ENCODE measurements at regions not wholly inside any gene's neighbourhood (a gene's known extent, or its start where the extent isn't known, plus 50 kb on each side); places are given as distances from the start of the nearest gene placed in this dataset.

DNA sequence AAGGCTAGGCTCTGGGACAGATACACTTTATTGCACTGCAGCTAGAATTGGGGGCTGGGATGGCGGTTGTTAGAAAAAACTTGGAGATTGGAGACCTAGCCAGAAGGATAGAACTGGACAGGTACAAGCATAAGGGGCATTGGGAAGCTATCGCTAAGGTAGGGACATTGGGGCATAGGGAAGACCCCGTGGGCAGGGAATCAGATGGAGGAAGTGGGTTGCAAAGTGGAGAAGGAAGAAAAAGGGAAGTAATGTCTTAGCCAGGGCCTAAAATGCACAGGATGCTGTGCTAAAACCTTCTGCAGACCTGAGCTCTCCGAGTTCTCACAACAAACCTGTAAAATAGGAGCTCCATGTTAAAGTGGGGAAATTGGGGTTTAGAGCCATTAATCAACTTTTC lies 178.2 kb downstream of the ZDHHC21 start (continued):
- TF ChIP-seq, protein P1, sequence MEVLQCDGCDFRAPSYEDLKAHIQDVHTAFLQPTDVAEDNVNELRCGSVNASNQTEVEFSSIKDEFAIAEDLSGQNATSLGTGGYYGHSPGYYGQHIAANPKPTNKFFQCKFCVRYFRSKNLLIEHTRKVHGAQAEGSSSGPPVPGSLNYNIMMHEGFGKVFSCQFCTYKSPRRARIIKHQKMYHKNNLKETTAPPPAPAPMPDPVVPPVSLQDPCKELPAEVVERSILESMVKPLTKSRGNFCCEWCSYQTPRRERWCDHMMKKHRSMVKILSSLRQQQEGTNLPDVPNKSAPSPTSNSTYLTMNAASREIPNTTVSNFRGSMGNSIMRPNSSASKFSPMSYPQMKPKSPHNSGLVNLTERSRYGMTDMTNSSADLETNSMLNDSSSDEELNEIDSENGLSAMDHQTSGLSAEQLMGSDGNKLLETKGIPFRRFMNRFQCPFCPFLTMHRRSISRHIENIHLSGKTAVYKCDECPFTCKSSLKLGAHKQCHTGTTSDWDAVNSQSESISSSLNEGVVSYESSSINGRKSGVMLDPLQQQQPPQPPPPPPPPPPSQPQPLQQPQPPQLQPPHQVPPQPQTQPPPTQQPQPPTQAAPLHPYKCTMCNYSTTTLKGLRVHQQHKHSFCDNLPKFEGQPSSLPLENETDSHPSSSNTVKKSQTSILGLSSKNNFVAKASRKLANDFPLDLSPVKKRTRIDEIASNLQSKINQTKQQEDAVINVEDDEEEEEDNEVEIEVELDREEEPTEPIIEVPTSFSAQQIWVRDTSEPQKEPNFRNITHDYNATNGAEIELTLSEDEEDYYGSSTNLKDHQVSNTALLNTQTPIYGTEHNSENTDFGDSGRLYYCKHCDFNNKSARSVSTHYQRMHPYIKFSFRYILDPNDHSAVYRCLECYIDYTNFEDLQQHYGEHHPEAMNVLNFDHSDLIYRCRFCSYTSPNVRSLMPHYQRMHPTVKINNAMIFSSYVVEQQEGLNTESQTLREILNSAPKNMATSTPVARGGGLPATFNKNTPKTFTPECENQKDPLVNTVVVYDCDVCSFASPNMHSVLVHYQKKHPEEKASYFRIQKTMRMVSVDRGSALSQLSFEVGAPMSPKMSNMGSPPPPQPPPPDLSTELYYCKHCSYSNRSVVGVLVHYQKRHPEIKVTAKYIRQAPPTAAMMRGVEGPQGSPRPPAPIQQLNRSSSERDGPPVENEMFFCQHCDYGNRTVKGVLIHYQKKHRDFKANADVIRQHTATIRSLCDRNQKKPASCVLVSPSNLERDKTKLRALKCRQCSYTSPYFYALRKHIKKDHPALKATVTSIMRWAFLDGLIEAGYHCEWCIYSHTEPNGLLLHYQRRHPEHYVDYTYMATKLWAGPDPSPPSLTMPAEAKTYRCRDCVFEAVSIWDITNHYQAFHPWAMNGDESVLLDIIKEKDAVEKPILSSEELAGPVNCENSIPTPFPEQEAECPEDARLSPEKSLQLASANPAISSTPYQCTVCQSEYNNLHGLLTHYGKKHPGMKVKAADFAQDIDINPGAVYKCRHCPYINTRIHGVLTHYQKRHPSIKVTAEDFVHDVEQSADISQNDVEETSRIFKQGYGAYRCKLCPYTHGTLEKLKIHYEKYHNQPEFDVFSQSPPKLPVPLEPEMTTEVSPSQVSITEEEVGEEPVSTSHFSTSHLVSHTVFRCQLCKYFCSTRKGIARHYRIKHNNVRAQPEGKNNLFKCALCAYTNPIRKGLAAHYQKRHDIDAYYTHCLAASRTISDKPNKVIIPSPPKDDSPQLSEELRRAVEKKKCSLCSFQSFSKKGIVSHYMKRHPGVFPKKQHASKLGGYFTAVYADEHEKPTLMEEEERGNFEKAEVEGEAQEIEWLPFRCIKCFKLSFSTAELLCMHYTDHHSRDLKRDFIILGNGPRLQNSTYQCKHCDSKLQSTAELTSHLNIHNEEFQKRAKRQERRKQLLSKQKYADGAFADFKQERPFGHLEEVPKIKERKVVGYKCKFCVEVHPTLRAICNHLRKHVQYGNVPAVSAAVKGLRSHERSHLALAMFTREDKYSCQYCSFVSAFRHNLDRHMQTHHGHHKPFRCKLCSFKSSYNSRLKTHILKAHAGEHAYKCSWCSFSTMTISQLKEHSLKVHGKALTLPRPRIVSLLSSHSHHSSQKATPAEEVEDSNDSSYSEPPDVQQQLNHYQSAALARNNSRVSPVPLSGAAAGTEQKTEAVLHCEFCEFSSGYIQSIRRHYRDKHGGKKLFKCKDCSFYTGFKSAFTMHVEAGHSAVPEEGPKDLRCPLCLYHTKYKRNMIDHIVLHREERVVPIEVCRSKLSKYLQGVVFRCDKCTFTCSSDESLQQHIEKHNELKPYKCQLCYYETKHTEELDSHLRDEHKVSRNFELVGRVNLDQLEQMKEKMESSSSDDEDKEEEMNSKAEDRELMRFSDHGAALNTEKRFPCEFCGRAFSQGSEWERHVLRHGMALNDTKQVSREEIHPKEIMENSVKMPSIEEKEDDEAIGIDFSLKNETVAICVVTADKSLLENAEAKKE (CRISPR knock-in tag; IDR thresholded peaks at IDR 0.05), result no peak
- TF ChIP-seq STAT1 (IDR thresholded peaks at IDR 0.05; ENCODE audit: unreplicated experiment) (no peak), ZNF331 (CRISPR knock-in tag; IDR thresholded peaks at IDR 0.05; ENCODE audit: low read depth) (no peak), EZH2phosphoT487 (IDR thresholded peaks at IDR 0.05; ENCODE audit: unreplicated experiment) (no peak), ZNF114 (CRISPR knock-in tag; IDR thresholded peaks at IDR 0.05) (no peak), CREB1 (CRISPR knock-in tag; IDR thresholded peaks at IDR 0.05; ENCODE audit: low read depth) (no peak)
- TF ChIP-seq, protein P2, sequence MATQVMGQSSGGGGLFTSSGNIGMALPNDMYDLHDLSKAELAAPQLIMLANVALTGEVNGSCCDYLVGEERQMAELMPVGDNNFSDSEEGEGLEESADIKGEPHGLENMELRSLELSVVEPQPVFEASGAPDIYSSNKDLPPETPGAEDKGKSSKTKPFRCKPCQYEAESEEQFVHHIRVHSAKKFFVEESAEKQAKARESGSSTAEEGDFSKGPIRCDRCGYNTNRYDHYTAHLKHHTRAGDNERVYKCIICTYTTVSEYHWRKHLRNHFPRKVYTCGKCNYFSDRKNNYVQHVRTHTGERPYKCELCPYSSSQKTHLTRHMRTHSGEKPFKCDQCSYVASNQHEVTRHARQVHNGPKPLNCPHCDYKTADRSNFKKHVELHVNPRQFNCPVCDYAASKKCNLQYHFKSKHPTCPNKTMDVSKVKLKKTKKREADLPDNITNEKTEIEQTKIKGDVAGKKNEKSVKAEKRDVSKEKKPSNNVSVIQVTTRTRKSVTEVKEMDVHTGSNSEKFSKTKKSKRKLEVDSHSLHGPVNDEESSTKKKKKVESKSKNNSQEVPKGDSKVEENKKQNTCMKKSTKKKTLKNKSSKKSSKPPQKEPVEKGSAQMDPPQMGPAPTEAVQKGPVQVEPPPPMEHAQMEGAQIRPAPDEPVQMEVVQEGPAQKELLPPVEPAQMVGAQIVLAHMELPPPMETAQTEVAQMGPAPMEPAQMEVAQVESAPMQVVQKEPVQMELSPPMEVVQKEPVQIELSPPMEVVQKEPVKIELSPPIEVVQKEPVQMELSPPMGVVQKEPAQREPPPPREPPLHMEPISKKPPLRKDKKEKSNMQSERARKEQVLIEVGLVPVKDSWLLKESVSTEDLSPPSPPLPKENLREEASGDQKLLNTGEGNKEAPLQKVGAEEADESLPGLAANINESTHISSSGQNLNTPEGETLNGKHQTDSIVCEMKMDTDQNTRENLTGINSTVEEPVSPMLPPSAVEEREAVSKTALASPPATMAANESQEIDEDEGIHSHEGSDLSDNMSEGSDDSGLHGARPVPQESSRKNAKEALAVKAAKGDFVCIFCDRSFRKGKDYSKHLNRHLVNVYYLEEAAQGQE (IDR thresholded peaks at IDR 0.05; ENCODE audit: unreplicated experiment), result no peak
- TF ChIP-seq, protein P3, sequence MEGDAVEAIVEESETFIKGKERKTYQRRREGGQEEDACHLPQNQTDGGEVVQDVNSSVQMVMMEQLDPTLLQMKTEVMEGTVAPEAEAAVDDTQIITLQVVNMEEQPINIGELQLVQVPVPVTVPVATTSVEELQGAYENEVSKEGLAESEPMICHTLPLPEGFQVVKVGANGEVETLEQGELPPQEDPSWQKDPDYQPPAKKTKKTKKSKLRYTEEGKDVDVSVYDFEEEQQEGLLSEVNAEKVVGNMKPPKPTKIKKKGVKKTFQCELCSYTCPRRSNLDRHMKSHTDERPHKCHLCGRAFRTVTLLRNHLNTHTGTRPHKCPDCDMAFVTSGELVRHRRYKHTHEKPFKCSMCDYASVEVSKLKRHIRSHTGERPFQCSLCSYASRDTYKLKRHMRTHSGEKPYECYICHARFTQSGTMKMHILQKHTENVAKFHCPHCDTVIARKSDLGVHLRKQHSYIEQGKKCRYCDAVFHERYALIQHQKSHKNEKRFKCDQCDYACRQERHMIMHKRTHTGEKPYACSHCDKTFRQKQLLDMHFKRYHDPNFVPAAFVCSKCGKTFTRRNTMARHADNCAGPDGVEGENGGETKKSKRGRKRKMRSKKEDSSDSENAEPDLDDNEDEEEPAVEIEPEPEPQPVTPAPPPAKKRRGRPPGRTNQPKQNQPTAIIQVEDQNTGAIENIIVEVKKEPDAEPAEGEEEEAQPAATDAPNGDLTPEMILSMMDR (conservative IDR thresholded peaks at IDR 0.05; ENCODE audit: low read depth in 2 of 2), result no peak
